ENCODE measurements at regions not wholly inside any gene's neighbourhood (a gene's known extent, or its start where the extent isn't known, plus 50 kb on each side); places are given as distances from the start of the nearest gene placed in this dataset.

DNA sequence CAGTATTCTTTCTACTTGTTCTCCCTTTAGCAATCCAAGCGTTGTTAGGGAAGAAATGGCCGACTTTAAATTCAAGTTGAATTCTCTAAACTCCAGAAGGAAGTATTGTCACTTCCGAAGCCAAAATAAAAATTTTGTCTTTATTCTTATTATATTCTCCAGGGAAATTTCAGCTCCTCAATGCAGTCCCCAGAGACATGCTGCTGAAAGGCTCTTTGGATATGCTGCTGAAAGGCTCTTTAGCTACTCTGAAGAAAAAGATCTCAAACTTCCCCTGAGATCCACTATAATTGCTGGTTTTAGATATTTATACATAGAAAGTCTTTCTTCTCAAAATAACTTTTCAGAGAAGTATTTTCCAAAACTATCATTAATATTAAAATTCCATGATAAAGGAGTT lies 92.3 kb upstream of the PARP8 start:
- CTCF ChIA-PET (ENCODE audit: partially characterized antibody), result no interaction called here
- no peak overlapping the region for H2BK120ac ChIP-seq (replicated peaks; ENCODE audit: low read depth, low read length)
- no peak overlapping the region for H3K14ac ChIP-seq (ENCODE audit: insufficient read length)
- no peaks in the 10 kb centered on the region for H3K23me2 ChIP-seq (ENCODE audit: low read depth, low read length)
- no peak overlapping the region for H3K4me3 ChIP-seq (ENCODE audit: extremely low read depth in 1 of 4, insufficient read depth in 2 of 4, low read depth in 3 of 4, low read length in 4 of 4)
- no peak overlapping the region for H2AK5ac ChIP-seq (ENCODE audit: low read depth, low read length)
- no peaks in the 10 kb centered on the region for H3K36me3 ChIP-seq (ENCODE audit: control insufficient read depth in 2 of 4, insufficient read depth in 4 of 4, low read length in 3 of 4)
- no peak overlapping the region for H2AFZ ChIP-seq (ENCODE audit: low read length)
- H3K23ac ChIP-seq (ENCODE audit: insufficient read length), result no peak overlapping the region
- FAIRE-seq (no peak), DNase-seq (ENCODE audit: low read depth in 1 of 2, low spot score in 2 of 2) (no peak)
- no peaks in the 10 kb centered on the region for H3K79me1 ChIP-seq (ENCODE audit: low read depth, low read length)
- H3K56ac ChIP-seq (replicated peaks; ENCODE audit: insufficient read length, low read depth, low read length), result no peak overlapping the region
- no peak overlapping the region for H4K8ac ChIP-seq (ENCODE audit: extremely low read depth, insufficient read depth, low read length)
- H2BK15ac ChIP-seq (ENCODE audit: low read length), result no peak overlapping the region
- POLR2A ChIA-PET (ENCODE audit: partially characterized antibody), result no interaction called here
- H3K4ac ChIP-seq (replicated peaks; ENCODE audit: insufficient read length, low read depth, low read length), result no peak overlapping the region
- no peaks in the 10 kb centered on the region for H4K20me1 ChIP-seq (replicated peaks in 1 of 2; ENCODE audit: control insufficient read depth in 1 of 2, insufficient read depth in 2 of 2, low read length in 2 of 2)
- no peak overlapping the region for H4K91ac ChIP-seq (replicated peaks; ENCODE audit: insufficient read length, low read length)
- no peak overlapping the region for H3K18ac ChIP-seq (ENCODE audit: extremely low read depth, low read length)
- no peak overlapping the region for H2BK5ac ChIP-seq (ENCODE audit: low read depth, low read length)
- H3K4me2 ChIP-seq (ENCODE audit: insufficient read depth in 1 of 2, low read depth in 2 of 2, low read length in 2 of 2), result no peak overlapping the region
- H3K27ac ChIP-seq (ENCODE audit: low read depth, low read length), result no peak overlapping the region
- no peaks in the 10 kb centered on the region for H3K9me3 ChIP-seq (ENCODE audit: insufficient read depth in 2 of 2, low read depth in 1 of 2, low read length in 1 of 2)
- no peak overlapping the region for H3K9ac ChIP-seq (replicated peaks in 1 of 4; ENCODE audit: extremely low read depth in 1 of 4, low read depth in 3 of 4, low read length in 3 of 4)
- no peaks in the 10 kb centered on the region for H3K27me3 ChIP-seq (replicated peaks in 1 of 4; ENCODE audit: control insufficient read depth in 3 of 4, extremely low read depth in 1 of 4, insufficient read depth in 3 of 4, low read length in 3 of 4)
- H3K79me2 ChIP-seq (ENCODE audit: control insufficient read depth in 1 of 2, insufficient read depth in 2 of 2, low read length in 2 of 2), result no peaks in the 10 kb centered on the region
- no peaks in the 10 kb centered on the region for H3K4me1 ChIP-seq (replicated peaks in 1 of 4; ENCODE audit: control insufficient read depth in 3 of 4, insufficient read depth in 4 of 4, low read length in 3 of 4)
- no peak overlapping the region for H2BK12ac ChIP-seq (ENCODE audit: low read depth, low read length)
- 65% methylated on average over 3 of the region's 3 CpGs; no CpG with 5 or more reads in 1 of the 2 experiments for WGBS, 2 experiments (ENCODE audit: extremely low coverage in 1 of 2, insufficient coverage in 1 of 2, insufficient read length in 1 of 2, insufficient replicate concordance in 2 of 2, low coverage in 1 of 2, low lambda C conversion rate in 2 of 2, missing lambda C conversion rate in 1 of 2)
- H2BK20ac ChIP-seq (ENCODE audit: low read length), result no peak overlapping the region
- H4K5ac ChIP-seq (ENCODE audit: insufficient read length, low read depth, low read length), result no peak overlapping the region
- TF ChIP-seq SAP30 (IDR thresholded peaks at IDR 0.05; ENCODE audit: insufficient read depth, insufficient replicate concordance, low read length) (no peak), CHD2 (IDR thresholded peaks at IDR 0.05; ENCODE audit: low read length) (no peak), ZNF274 (IDR thresholded peaks at IDR 0.05; ENCODE audit: borderline replicate concordance, extremely low read depth, low read length) (no peak), SIRT6 (IDR thresholded peaks at IDR 0.05; ENCODE audit: low read length) (no peak), NANOG (IDR thresholded peaks at IDR 0.05; ENCODE audit: insufficient read depth, low read depth, low read length, poor library complexity, severe bottlenecking) (no peak), PHF8 (conservative IDR thresholded peaks at IDR 0.05; ENCODE audit: low read depth, low read length) (no peak), YY1 (IDR thresholded peaks at IDR 0.05; ENCODE audit: low read depth, low read length) (no peak), TCF12 (IDR thresholded peaks at IDR 0.05; ENCODE audit: low read depth, low read length) (no peak), SIX5 (IDR thresholded peaks at IDR 0.05; ENCODE audit: low read depth, low read length) (no peak), TBP (IDR thresholded peaks at IDR 0.05; ENCODE audit: low read depth, low read length) (no peak), MAFK (IDR thresholded peaks at IDR 0.05; ENCODE audit: low read depth, low read length) (no peak), SP2 (IDR thresholded peaks at IDR 0.05; ENCODE audit: low read length) (no peak), RXRA (IDR thresholded peaks at IDR 0.05; ENCODE audit: insufficient read depth, low read depth, low read length) (no peak)
- TF ChIP-seq, protein P1, sequence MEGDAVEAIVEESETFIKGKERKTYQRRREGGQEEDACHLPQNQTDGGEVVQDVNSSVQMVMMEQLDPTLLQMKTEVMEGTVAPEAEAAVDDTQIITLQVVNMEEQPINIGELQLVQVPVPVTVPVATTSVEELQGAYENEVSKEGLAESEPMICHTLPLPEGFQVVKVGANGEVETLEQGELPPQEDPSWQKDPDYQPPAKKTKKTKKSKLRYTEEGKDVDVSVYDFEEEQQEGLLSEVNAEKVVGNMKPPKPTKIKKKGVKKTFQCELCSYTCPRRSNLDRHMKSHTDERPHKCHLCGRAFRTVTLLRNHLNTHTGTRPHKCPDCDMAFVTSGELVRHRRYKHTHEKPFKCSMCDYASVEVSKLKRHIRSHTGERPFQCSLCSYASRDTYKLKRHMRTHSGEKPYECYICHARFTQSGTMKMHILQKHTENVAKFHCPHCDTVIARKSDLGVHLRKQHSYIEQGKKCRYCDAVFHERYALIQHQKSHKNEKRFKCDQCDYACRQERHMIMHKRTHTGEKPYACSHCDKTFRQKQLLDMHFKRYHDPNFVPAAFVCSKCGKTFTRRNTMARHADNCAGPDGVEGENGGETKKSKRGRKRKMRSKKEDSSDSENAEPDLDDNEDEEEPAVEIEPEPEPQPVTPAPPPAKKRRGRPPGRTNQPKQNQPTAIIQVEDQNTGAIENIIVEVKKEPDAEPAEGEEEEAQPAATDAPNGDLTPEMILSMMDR (IDR thresholded peaks at IDR 0.05; ENCODE audit: control extremely low read depth in 1 of 3, insufficient read depth in 1 of 3, low read depth in 1 of 3, low read length in 3 of 3), result no peak
